Spleen (tissue), 11 donors: ENCODE measurements at regions not wholly inside any gene's neighbourhood (a gene's known extent, or its start where the extent isn't known, plus 50 kb on each side); places are given as distances from the start of the nearest gene placed in this dataset.

Experiments
- DNase-seq: peaks from one replicate; pipeline ENCODE4 v3.0.0-alpha.2; 2020
- H3K27ac ChIP-seq, 8 donors: fragments of 200-600 bp; sonication (generic) in 7 of 8; 1 replicate in 4 of 8; 2 replicates in 4 of 8; pipeline versions ENCODE4 v1.5.0 to v1.8.0; 2016 to 2021; ENCODE audit warnings: inconsistent platforms in 4 of 8, mild to moderate bottlenecking in 4 of 8, moderate library complexity in 1 of 8
- H3K27me3 ChIP-seq, 7 donors: fragments of 200-600 bp; sonication (generic) in 6 of 7; replicated peaks in 1 of 7; 1 replicate in 4 of 7; 2 replicates in 3 of 7; pipeline versions ENCODE4 v1.5.0 to v1.8.0; 2016 to 2021; ENCODE audit warnings: inconsistent platforms in 3 of 7, mild to moderate bottlenecking in 1 of 7
- H3K36me3 ChIP-seq, 6 donors: fragments of 200-600 bp; sonication (generic) in 5 of 6; 1 replicate in 4 of 6; 2 replicates in 2 of 6; pipeline versions ENCODE4 v1.5.0 to v1.8.0; 2016 to 2021; ENCODE audit warnings: inconsistent platforms in 2 of 6
- H3K4me1 ChIP-seq, 6 donors: fragments of 200-600 bp; sonication (generic) in 5 of 6; 1 replicate in 3 of 6; 2 replicates in 3 of 6; pipeline versions ENCODE4 v1.5.0 to v1.8.0; 2016 to 2021; ENCODE audit warnings: inconsistent platforms in 3 of 6
- H3K4me3 ChIP-seq, 8 donors: fragments of 200-600 bp; sonication (generic) in 7 of 8; 1 replicate in 4 of 8; 2 replicates in 4 of 8; pipeline versions ENCODE4 v1.5.0 to v1.8.0; 2016 to 2021; ENCODE audit warnings: inconsistent platforms in 4 of 8, mild to moderate bottlenecking in 4 of 8, moderate library complexity in 2 of 8
- H3K9me3 ChIP-seq, 8 donors: fragments of 200-600 bp; sonication (generic) in 7 of 8; 1 replicate in 4 of 8; 2 replicates in 4 of 8; pipeline versions ENCODE4 v1.5.0 to v1.8.0; 2016 to 2021; ENCODE audit warnings: inconsistent platforms in 4 of 8
- POLR2A ChIP-seq, 3 donors: fragments of 450-650 bp; IDR thresholded peaks; one replicate each; pipeline ENCODE4 v1.5.1; 2017; ENCODE audit warnings: antibody characterized with exemption in 3 of 3, mild to moderate bottlenecking in 1 of 3
- POLR2AphosphoS5 ChIP-seq, 3 donors: sonication (generic); formaldehyde crosslinking; IDR thresholded peaks; one replicate each; pipeline ENCODE4 v1.5.1; 2017; ENCODE audit warnings: antibody characterized with exemption in 3 of 3
- WGBS, 5 donors: extraction: QIAGEN DNeasy Blood & Tissue Kit in 3 of 5; methylation state at CpG; one replicate each; pipeline versions ENCODE4 v1.1.5 to v1.1.7; 2013 to 2018; 5-methylcytosine and 5-hydroxymethylcytosine counted together
- intact Hi-C: fragments of 100-400 bp; cut with DNase I; formaldehyde crosslinking; loops from one replicate; pipeline ENCODE4 v1.15.0; 2023; ENCODE audit warnings: low total_unique reads
- TF ChIP-seq, protein P1 (sequence below), 11 experiments: fragments of 200-600 bp in 7 of 11; fragments of 450-650 bp in 4 of 11; sonication (generic) in 4 of 11; IDR thresholded peaks in 8 of 11; conservative IDR thresholded peaks in 3 of 11; 1 replicate in 7 of 11; 2 replicates in 4 of 11; pipeline versions ENCODE4 v1.4.0 to v1.8.0; 2016 to 2021; ENCODE audit warnings: antibody characterized with exemption in 11 of 11, inconsistent platforms in 4 of 11, mild to moderate bottlenecking in 1 of 11
- donor health status: healthy with polysubstance abuse.
- donor health status: DM: no; HTN: no; CAD: no; lungs with moderate emphysema.
- donor health status: DM: no; HTN: no; CAD: no.
- donor health status: Bipolar disorder and iron deficiency.
- donor health status: healthy.
- donor health status: DM: no; HTN: no; CAD: no.
- donor health status: DM: yes; HTN: yes; CAD: no.

DNA sequence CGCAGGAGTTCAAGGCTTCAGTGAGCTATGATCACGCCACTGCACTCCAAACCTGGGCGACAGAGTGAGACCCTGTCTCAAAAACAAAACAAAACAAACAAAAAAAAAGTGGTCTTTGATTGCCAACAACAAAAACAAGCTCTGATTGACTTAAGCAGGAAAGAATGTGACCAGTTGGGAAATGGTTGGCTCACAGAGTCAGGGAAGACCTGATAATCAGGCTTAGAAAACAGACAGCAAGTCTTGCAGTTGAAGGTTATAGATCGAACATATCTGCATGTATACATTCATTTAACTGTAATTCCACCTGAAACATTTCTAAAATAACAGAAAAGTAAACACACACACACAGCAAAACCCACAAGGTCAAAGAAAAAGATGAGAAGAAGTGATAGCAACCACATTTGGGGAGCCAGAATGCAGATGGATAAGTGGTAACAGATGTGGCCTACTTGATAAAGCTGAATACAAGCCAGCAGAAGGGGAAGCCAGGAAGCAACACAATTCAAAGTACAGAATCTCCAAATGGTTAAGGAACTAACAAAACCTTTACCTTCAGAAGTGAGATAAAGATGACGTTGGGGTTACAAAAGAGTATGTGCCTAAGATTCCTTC, 699.9 kb upstream of the ZNF385D start:
- Histone ChIP-seq H3K4me1 (no peaks in the 10 kb centered on the region), H3K9me3 (peaks cover 0 to 3% (median 0%) of the 10 kb centered on the region in 8 donors), H3K27me3 (no peaks in the 10 kb centered on the region), H3K27ac (no peak overlapping the region), H3K4me3 (no peak overlapping the region), H3K36me3 (no peaks in the 10 kb centered on the region)
- WGBS, 5 donors, result 59 to 62% (median 61%) methylated on average over 5 of the region's 5 CpGs
- TF ChIP-seq POLR2A (IDR thresholded peaks at IDR 0.05) (no peak), POLR2AphosphoS5 (IDR thresholded peaks at IDR 0.05) (no peak)
- TF ChIP-seq, protein P1, sequence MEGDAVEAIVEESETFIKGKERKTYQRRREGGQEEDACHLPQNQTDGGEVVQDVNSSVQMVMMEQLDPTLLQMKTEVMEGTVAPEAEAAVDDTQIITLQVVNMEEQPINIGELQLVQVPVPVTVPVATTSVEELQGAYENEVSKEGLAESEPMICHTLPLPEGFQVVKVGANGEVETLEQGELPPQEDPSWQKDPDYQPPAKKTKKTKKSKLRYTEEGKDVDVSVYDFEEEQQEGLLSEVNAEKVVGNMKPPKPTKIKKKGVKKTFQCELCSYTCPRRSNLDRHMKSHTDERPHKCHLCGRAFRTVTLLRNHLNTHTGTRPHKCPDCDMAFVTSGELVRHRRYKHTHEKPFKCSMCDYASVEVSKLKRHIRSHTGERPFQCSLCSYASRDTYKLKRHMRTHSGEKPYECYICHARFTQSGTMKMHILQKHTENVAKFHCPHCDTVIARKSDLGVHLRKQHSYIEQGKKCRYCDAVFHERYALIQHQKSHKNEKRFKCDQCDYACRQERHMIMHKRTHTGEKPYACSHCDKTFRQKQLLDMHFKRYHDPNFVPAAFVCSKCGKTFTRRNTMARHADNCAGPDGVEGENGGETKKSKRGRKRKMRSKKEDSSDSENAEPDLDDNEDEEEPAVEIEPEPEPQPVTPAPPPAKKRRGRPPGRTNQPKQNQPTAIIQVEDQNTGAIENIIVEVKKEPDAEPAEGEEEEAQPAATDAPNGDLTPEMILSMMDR (IDR thresholded peaks at IDR 0.05 in 8 of 11, conservative IDR thresholded peaks at IDR 0.05 in 3 of 11), result no peak
- DNase-seq, result no peak
- intact Hi-C loops, result no loop called here

DNA sequence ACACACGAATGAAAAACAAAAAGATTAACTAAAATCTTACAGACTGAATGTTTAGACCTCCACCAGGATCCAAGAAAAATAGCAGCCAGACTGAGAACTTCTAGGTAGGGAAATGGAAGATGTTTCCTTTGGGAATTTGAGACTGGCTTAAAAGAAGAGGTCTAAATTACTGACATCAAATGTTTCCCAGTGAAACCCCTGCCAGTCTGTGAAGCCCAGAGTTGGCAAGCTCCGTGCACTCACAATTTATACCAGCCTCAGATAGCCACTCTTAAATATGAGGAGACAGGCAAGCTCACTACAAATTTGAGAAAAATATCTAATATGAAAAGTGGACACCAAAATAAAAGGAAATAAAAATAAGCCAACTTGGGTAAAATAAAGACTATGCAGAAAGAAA, 700.5 kb upstream of the ZNF385D start:
- no peak for DNase-seq
- H3K4me1 ChIP-seq, result no peaks in the 10 kb centered on the region
- peaks cover 0 to 3% (median 0%) of the 10 kb centered on the region in 8 donors for H3K9me3 ChIP-seq
- no peak overlapping the region for H3K27ac ChIP-seq
- no peaks in the 10 kb centered on the region for H3K36me3 ChIP-seq
- TF ChIP-seq, protein P1 (IDR thresholded peaks at IDR 0.05 in 8 of 11, conservative IDR thresholded peaks at IDR 0.05 in 3 of 11), result no peak
- TF ChIP-seq POLR2AphosphoS5 (IDR thresholded peaks at IDR 0.05) (no peak), POLR2A (IDR thresholded peaks at IDR 0.05) (no peak)
- intact Hi-C loops, result no loop called here
- H3K27me3 ChIP-seq, result no peaks in the 10 kb centered on the region
- no peak overlapping the region for H3K4me3 ChIP-seq
- 43 to 55% (median 48%) methylated on average over 2 of the region's 2 CpGs for WGBS, 5 donors

DNA sequence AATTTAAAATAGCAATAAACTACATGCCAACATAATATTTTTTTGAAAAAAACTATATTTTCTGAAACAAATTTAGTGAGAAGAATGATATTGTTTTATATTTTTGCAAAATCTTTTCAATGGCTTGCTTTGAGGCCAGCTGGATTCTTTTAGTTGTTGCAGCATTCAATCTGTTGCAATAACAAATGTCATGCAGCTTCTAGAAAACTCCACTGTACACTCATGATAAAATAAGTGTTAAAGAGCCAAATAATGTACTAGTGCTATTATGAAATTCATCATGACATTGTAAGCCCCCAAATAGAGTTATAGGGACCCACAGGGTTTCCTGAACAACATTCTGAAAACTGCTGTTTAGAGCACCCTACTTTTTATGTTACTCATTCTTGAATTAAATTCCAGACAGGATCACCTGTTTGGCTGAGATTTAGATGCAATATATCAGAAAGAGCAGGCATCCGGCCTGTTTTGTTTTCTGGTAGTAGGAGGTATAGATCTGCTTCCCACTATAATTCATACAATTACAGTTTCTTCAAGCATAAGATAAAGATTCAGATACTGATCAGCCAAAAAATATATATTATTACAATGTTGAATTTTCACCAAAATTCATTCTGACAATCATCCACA, 703.0 kb upstream of the ZNF385D start:
- no peak for TF ChIP-seq POLR2A (IDR thresholded peaks at IDR 0.05)
- no peak for TF ChIP-seq POLR2AphosphoS5 (IDR thresholded peaks at IDR 0.05)
- H3K36me3 ChIP-seq, result no peaks in the 10 kb centered on the region
- H3K4me1 ChIP-seq, result no peaks in the 10 kb centered on the region
- H3K27me3 ChIP-seq, result no peaks in the 10 kb centered on the region
- no peak for DNase-seq
- H3K4me3 ChIP-seq, result no peak overlapping the region
- H3K9me3 ChIP-seq, result no peaks in the 10 kb centered on the region
- 76 to 91% (median 82%) methylated on average over 1 of the region's 1 CpG for WGBS, 5 donors
- intact Hi-C loops, result no loop called here
- no peak overlapping the region for H3K27ac ChIP-seq

DNA sequence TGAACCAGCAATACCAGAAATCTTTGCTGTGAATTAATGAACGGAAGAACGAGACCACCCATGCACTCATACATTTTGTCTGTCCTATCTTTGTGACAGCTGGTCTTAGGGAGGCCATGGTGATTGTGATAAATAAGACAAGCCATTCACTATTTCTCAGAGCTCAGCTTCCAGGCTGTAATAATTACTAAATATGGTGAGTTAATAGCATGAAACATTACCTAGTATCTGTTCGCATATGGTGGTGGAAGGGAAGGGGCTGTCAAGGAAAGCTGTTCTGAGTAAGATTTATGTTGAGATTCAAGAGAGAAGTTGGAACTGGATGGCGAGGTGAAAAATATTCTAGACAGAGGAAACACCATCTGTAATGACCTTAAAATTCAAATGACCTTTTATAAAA, 719.0 kb upstream of the ZNF385D start:
- H3K4me1 ChIP-seq, result no peaks in the 10 kb centered on the region
- DNase-seq, result no peak
- no peaks in the 10 kb centered on the region for H3K36me3 ChIP-seq
- H3K27me3 ChIP-seq, result no peaks in the 10 kb centered on the region
- H3K27ac ChIP-seq, result no peak overlapping the region
- H3K4me3 ChIP-seq, result no peak overlapping the region
- no peaks in the 10 kb centered on the region for H3K9me3 ChIP-seq
- WGBS, 5 donors, result 64 to 70% (median 68%) methylated on average over 4 of the region's 4 CpGs
- intact Hi-C loops, result no loop called here
- TF ChIP-seq, protein P1 (IDR thresholded peaks at IDR 0.05 in 8 of 11, conservative IDR thresholded peaks at IDR 0.05 in 3 of 11), result no peak
- no peak for TF ChIP-seq POLR2A (IDR thresholded peaks at IDR 0.05)
- TF ChIP-seq POLR2AphosphoS5 (IDR thresholded peaks at IDR 0.05), result no peak
